ENCODE measurements at regions not wholly inside any gene's neighbourhood (a gene's known extent, or its start where the extent isn't known, plus 50 kb on each side); places are given as distances from the start of the nearest gene placed in this dataset.

DNA sequence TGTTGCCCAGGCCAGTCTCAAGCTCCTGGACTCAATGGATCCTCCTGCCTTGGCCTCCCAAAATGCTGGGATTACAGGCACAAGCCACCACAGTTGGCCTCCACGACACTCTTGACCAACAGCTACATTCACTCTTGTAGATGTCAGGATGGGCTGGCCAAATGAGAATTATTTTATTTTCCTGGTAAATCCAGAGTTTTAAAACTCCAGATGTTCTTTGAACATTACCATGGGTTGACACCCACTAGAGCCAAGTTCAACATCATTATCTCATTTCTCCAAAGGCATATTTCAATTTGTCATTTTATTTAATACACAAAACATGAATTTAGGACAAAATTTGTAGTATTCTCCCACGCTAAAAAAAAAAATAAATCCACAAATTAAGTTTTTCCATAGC lies 56.5 kb upstream of the FOXN3 start:
- 61% methylated on average over 2 of the region's 2 CpGs for WGBS (ENCODE audit: low lambda C conversion rate)
- no peak overlapping the region for H3K9ac ChIP-seq
- TF ChIP-seq NFIC (IDR thresholded peaks at IDR 0.05; ENCODE audit: borderline replicate concordance): no peak
- TF ChIP-seq POLR2AphosphoS5 (IDR thresholded peaks at IDR 0.05; ENCODE audit: low read depth, low read length): no peak
- no peak for TF ChIP-seq EZH2phosphoT487 (IDR thresholded peaks at IDR 0.05; ENCODE audit: borderline replicate concordance, low read depth)
- TF ChIP-seq, protein P1, sequence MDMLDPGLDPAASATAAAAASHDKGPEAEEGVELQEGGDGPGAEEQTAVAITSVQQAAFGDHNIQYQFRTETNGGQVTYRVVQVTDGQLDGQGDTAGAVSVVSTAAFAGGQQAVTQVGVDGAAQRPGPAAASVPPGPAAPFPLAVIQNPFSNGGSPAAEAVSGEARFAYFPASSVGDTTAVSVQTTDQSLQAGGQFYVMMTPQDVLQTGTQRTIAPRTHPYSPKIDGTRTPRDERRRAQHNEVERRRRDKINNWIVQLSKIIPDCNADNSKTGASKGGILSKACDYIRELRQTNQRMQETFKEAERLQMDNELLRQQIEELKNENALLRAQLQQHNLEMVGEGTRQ (IDR thresholded peaks at IDR 0.05; ENCODE audit: borderline replicate concordance, low read depth, low read length): no peak
- no peak for TF ChIP-seq YY1 (IDR thresholded peaks at IDR 0.05; ENCODE audit: low read depth)
- TF ChIP-seq TEAD4 (IDR thresholded peaks at IDR 0.05; ENCODE audit: borderline replicate concordance, insufficient read depth): no peak
- no peak for TF ChIP-seq RFX5 (IDR thresholded peaks at IDR 0.05; ENCODE audit: low read length)
- TF ChIP-seq REST (IDR thresholded peaks at IDR 0.05; ENCODE audit: low read depth, low read length): no peak
- no peak for TF ChIP-seq SIN3A (IDR thresholded peaks at IDR 0.05; ENCODE audit: borderline replicate concordance, low read depth, low read length)
- no peak for TF ChIP-seq SMC3 (IDR thresholded peaks at IDR 0.05; ENCODE audit: low read depth, low read length)
- no peak for TF ChIP-seq JUND (IDR thresholded peaks at IDR 0.05)
- TF ChIP-seq, protein P2, sequence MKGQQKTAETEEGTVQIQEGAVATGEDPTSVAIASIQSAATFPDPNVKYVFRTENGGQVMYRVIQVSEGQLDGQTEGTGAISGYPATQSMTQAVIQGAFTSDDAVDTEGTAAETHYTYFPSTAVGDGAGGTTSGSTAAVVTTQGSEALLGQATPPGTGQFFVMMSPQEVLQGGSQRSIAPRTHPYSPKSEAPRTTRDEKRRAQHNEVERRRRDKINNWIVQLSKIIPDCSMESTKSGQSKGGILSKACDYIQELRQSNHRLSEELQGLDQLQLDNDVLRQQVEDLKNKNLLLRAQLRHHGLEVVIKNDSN (IDR thresholded peaks at IDR 0.05; ENCODE audit: borderline replicate concordance, low read depth): no peak
- TF ChIP-seq NRF1 (IDR thresholded peaks at IDR 0.05; ENCODE audit: low read depth, low read length): no peak
- H3K36me3 ChIP-seq (replicated peaks in 1 of 2; ENCODE audit: control insufficient read depth in 1 of 2, insufficient read depth in 2 of 2, low read length in 1 of 2): no peaks in the 10 kb centered on the region
- no peak overlapping the region for H3K4me2 ChIP-seq
- H3K27ac ChIP-seq (ENCODE audit: low read depth in 2 of 2, low read length in 1 of 2): no peak overlapping the region
- H3K4me1 ChIP-seq (ENCODE audit: control insufficient read depth in 1 of 2, insufficient read depth in 2 of 2, low read depth in 1 of 2, low read length in 1 of 2): peaks cover 5 to 9% of the 10 kb centered on the region in 2 experiments; a peak in 2 of 4 replicates
- H3K4me3 ChIP-seq (ENCODE audit: low read depth in 2 of 2, low read length in 1 of 2): no peak overlapping the region
- no peaks in the 10 kb centered on the region for H4K20me1 ChIP-seq (ENCODE audit: insufficient read depth)
- no peak for DNase-seq
- no peak overlapping the region for H2AFZ ChIP-seq (ENCODE audit: low read depth)
- no peaks in the 10 kb centered on the region for H3K27me3 ChIP-seq (ENCODE audit: insufficient read depth)
- no peaks in the 10 kb centered on the region for H3K79me2 ChIP-seq (ENCODE audit: insufficient read depth)
- POLR2A ChIA-PET: no interaction called here
- H3F3A ChIP-seq (replicated peaks; ENCODE audit: insufficient read depth): no peaks in the 10 kb centered on the region
- H3K9me3 ChIP-seq: no peaks in the 10 kb centered on the region
- no peaks in the 10 kb centered on the region for H3K9me2 ChIP-seq
- CTCF ChIA-PET: no interaction called here

GRCh38 chr14:89470401-89470800 lies 53.4 kb upstream of the FOXN3 start:
- H3K9ac ChIP-seq: no peak overlapping the region
- 94% methylated on average over 6 of the region's 6 CpGs for WGBS (ENCODE audit: low lambda C conversion rate)
- ChIA-PET CTCF (interaction anchor here (1.6 kb wide), 1 partner anchor 19 kb away, joined by 3 read pairs; no protein-coding TSS in a partner anchor), POLR2A (no interaction called here)
- no peak for DNase-seq
- no peak overlapping the region for H3K4me3 ChIP-seq (ENCODE audit: low read depth in 2 of 2, low read length in 1 of 2)
- no peaks in the 10 kb centered on the region for H3K9me2 ChIP-seq
- H2AFZ ChIP-seq (ENCODE audit: low read depth): no peak overlapping the region
- H3K36me3 ChIP-seq (replicated peaks in 1 of 2; ENCODE audit: control insufficient read depth in 1 of 2, insufficient read depth in 2 of 2, low read length in 1 of 2): no peaks in the 10 kb centered on the region
- no peaks in the 10 kb centered on the region for H3F3A ChIP-seq (replicated peaks; ENCODE audit: insufficient read depth)
- no peak overlapping the region for H3K4me2 ChIP-seq
- no peak overlapping the region for H3K27ac ChIP-seq (ENCODE audit: low read depth in 2 of 2, low read length in 1 of 2)
- no peaks in the 10 kb centered on the region for H3K27me3 ChIP-seq (ENCODE audit: insufficient read depth)
- H3K4me1 ChIP-seq (ENCODE audit: control insufficient read depth in 1 of 2, insufficient read depth in 2 of 2, low read depth in 1 of 2, low read length in 1 of 2): peaks cover 5 to 12% of the 10 kb centered on the region in 2 experiments; a peak in 2 of 4 replicates
- no peaks in the 10 kb centered on the region for H3K9me3 ChIP-seq
- no peaks in the 10 kb centered on the region for H3K79me2 ChIP-seq (ENCODE audit: insufficient read depth)
- H4K20me1 ChIP-seq (ENCODE audit: insufficient read depth): no peaks in the 10 kb centered on the region
- TF ChIP-seq, protein P3, sequence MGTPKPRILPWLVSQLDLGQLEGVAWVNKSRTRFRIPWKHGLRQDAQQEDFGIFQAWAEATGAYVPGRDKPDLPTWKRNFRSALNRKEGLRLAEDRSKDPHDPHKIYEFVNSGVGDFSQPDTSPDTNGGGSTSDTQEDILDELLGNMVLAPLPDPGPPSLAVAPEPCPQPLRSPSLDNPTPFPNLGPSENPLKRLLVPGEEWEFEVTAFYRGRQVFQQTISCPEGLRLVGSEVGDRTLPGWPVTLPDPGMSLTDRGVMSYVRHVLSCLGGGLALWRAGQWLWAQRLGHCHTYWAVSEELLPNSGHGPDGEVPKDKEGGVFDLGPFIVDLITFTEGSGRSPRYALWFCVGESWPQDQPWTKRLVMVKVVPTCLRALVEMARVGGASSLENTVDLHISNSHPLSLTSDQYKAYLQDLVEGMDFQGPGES (IDR thresholded peaks at IDR 0.05; ENCODE audit: low read depth, low read length): no peak
- no peak for TF ChIP-seq SMC3 (IDR thresholded peaks at IDR 0.05; ENCODE audit: low read depth, low read length)
- TF ChIP-seq SIN3A (IDR thresholded peaks at IDR 0.05; ENCODE audit: borderline replicate concordance, low read depth, low read length): no peak
- TF ChIP-seq EP300 (IDR thresholded peaks at IDR 0.05; ENCODE audit: borderline replicate concordance in 1 of 2, low read depth in 1 of 2, low read length in 1 of 2): no peak
- no peak for TF ChIP-seq ZBTB33 (IDR thresholded peaks at IDR 0.05; ENCODE audit: borderline replicate concordance, low read depth)
- no peak for TF ChIP-seq RFX5 (IDR thresholded peaks at IDR 0.05; ENCODE audit: low read length)
- TF ChIP-seq TEAD4 (IDR thresholded peaks at IDR 0.05; ENCODE audit: borderline replicate concordance, insufficient read depth): no peak
- TF ChIP-seq MEF2A (IDR thresholded peaks at IDR 0.05; ENCODE audit: borderline replicate concordance, low read depth): no peak
- TF ChIP-seq, protein P2 (IDR thresholded peaks at IDR 0.05; ENCODE audit: borderline replicate concordance, low read depth): no peak
